HEK293 (cell line): ENCODE measurements at regions not wholly inside any gene's neighbourhood (a gene's known extent, or its start where the extent isn't known, plus 50 kb on each side); places are given as distances from the start of the nearest gene placed in this dataset.

Source experiments
- BCL11A ChIP-seq: fragments of 450-650 bp; formaldehyde crosslinking; IDR thresholded peaks from 2 replicates; pipeline ENCODE4 v1.5.1; 2016; ENCODE audit warnings: low read depth, missing biosample characterization, missing genetic modification characterization
- MZF1 ChIP-seq: fragments of 450-650 bp; formaldehyde crosslinking; IDR thresholded peaks from 2 replicates; pipeline ENCODE4 v1.5.1; 2017; ENCODE audit warnings: missing biosample characterization, missing genetic modification characterization, borderline replicate concordance
- ZNF24 ChIP-seq: fragments of 450-650 bp; formaldehyde crosslinking; IDR thresholded peaks from 2 replicates; pipeline ENCODE4 v1.5.1; 2016; ENCODE audit warnings: missing biosample characterization, missing genetic modification characterization
- ZNF670 ChIP-seq: fragments of 450-650 bp; formaldehyde crosslinking; IDR thresholded peaks from 2 replicates; pipeline ENCODE4 v1.5.1; 2016; ENCODE audit warnings: missing biosample characterization, missing genetic modification characterization, low read depth
- ZSCAN23 ChIP-seq: fragments of 450-650 bp; formaldehyde crosslinking; IDR thresholded peaks from 2 replicates; pipeline ENCODE4 v1.5.1; 2016; ENCODE audit warnings: missing biosample characterization, missing genetic modification characterization
- TF ChIP-seq, protein P1 (sequence below): fragments of 450-650 bp; formaldehyde crosslinking; IDR thresholded peaks from 2 replicates; pipeline ENCODE4 v1.5.1; 2016; ENCODE audit warnings: missing biosample characterization, missing genetic modification characterization

DNA sequence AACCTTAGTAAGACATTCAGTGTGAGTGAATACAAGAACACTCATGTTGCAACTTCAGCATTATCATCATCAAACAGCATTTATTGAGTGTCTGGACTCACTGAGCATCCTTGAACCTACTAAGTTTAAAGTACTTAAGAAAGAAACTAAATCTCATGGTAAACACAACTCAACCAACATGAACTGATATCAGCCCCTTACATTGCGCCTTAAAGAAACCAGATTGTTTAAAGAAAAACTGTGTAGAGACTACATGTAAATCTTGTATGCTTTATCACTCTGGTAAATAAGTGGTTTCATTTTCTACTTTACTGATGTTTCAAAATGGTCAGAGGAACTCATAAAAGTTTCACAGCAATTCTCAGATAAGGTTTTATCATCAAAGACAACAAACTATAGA is 157.5 kb upstream of the FERD3L start:
- TF ChIP-seq BCL11A (tag by site-specific recombination) = no peak
- TF ChIP-seq ZSCAN23 (tag by site-specific recombination) = no peak
- TF ChIP-seq, protein P1, sequence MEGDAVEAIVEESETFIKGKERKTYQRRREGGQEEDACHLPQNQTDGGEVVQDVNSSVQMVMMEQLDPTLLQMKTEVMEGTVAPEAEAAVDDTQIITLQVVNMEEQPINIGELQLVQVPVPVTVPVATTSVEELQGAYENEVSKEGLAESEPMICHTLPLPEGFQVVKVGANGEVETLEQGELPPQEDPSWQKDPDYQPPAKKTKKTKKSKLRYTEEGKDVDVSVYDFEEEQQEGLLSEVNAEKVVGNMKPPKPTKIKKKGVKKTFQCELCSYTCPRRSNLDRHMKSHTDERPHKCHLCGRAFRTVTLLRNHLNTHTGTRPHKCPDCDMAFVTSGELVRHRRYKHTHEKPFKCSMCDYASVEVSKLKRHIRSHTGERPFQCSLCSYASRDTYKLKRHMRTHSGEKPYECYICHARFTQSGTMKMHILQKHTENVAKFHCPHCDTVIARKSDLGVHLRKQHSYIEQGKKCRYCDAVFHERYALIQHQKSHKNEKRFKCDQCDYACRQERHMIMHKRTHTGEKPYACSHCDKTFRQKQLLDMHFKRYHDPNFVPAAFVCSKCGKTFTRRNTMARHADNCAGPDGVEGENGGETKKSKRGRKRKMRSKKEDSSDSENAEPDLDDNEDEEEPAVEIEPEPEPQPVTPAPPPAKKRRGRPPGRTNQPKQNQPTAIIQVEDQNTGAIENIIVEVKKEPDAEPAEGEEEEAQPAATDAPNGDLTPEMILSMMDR (tag by site-specific recombination) = no peak
- TF ChIP-seq ZNF670 (tag by site-specific recombination) = no peak
- no peak for TF ChIP-seq MZF1 (tag by site-specific recombination)
- TF ChIP-seq ZNF24 = no peak
